Fibroblast of skin of scalp (primary cell): ENCODE measurements at regions not wholly inside any gene's neighbourhood (a gene's known extent, or its start where the extent isn't known, plus 50 kb on each side); places are given as distances from the start of the nearest gene placed in this dataset.

ENCODE experiments used
- DNase-seq: peaks from one replicate; pipeline ENCODE4 v3.0.0-alpha.2; 2013

- no peak for DNase-seq
Measured at GRCh38 chr6:155706806-155707205, 251.2 kb upstream of the NOX3 start.

GRCh38 chr6:155706341-155706740 is 250.7 kb upstream of the NOX3 start:
- DNase-seq: no peak

- DNase-seq: no peak
Measured at GRCh38 chr6:155701342-155701741, 245.7 kb upstream of the NOX3 start.

GRCh38 chr6:155695495-155695894 is 239.9 kb upstream of the NOX3 start:
- DNase-seq: no peak

- DNase-seq: no peak
Measured at GRCh38 chr6:155694419-155694790, 238.8 kb upstream of the NOX3 start.

GRCh38 chr6:155693573-155694418 is 238.2 kb upstream of the NOX3 start:
- no peak for DNase-seq

- DNase-seq: no peak
Measured at GRCh38 chr6:155690820-155691219, 235.2 kb upstream of the NOX3 start.

- DNase-seq: no peak
Measured at GRCh38 chr6:155687645-155688044, 232.0 kb upstream of the NOX3 start.

- no peak for DNase-seq
Measured at GRCh38 chr6:155684416-155685196, 229.0 kb upstream of the NOX3 start.

GRCh38 chr6:155678361-155678760 is 222.7 kb upstream of the NOX3 start:
- peak; percentile 1 for DNase-seq

GRCh38 chr6:155676346-155676745 is 220.7 kb upstream of the NOX3 start:
- DNase-seq: no peak

GRCh38 chr6:155670655-155671054 is 215.0 kb upstream of the NOX3 start:
- no peak for DNase-seq

- no peak for DNase-seq
Measured at GRCh38 chr6:155660251-155660977, 204.8 kb upstream of the NOX3 start.

- no peak for DNase-seq
Measured at GRCh38 chr6:155656024-155656423, 200.4 kb upstream of the NOX3 start.

GRCh38 chr6:155654474-155654873 is 198.8 kb upstream of the NOX3 start:
- DNase-seq: no peak

- no peak for DNase-seq
Measured at GRCh38 chr6:155648301-155648700, 192.7 kb upstream of the NOX3 start.

GRCh38 chr6:155647354-155647753 is 191.7 kb upstream of the NOX3 start:
- no peak for DNase-seq

GRCh38 chr6:155646443-155646842 is 190.8 kb upstream of the NOX3 start:
- DNase-seq: no peak

- no peak for DNase-seq
Measured at GRCh38 chr6:155645325-155645724, 189.7 kb upstream of the NOX3 start.

GRCh38 chr6:155641603-155642002 is 186.0 kb upstream of the NOX3 start:
- DNase-seq: no peak

GRCh38 chr6:155638200-155638599 is 182.6 kb upstream of the NOX3 start:
- DNase-seq: no peak

- DNase-seq: no peak
Measured at GRCh38 chr6:155635416-155635815, 179.8 kb upstream of the NOX3 start.

GRCh38 chr6:155630085-155630484 is 174.4 kb upstream of the NOX3 start:
- no peak for DNase-seq
